Bronchial epithelial cell (primary cell): ENCODE measurements at regions not wholly inside any gene's neighbourhood (a gene's known extent, or its start where the extent isn't known, plus 50 kb on each side); places are given as distances from the start of the nearest gene placed in this dataset.

ENCODE experiments used
- DNase-seq: peaks from one replicate; pipeline ENCODE4 v3.0.0-alpha.2; 2010; ENCODE audit warnings: low read depth
- FAIRE-seq: peaks from 2 replicates; lab custom pipeline; 2011; peaks lifted over from hg19 to GRCh38; lab: Jason Lieb, UNC
- H3K27me3 ChIP-seq: 2 replicates; pipeline ENCODE4 v1.5.1; 2011; ENCODE audit warnings: low read length; ENCODE audit not compliant: control insufficient read depth, insufficient read depth
- H3K36me3 ChIP-seq: 2 replicates; pipeline ENCODE4 v1.5.1; 2011; ENCODE audit warnings: low read length; ENCODE audit not compliant: control insufficient read depth, insufficient read depth
- H3K4me3 ChIP-seq: 2 replicates; pipeline ENCODE4 v1.5.1; 2011; ENCODE audit warnings: mild to moderate bottlenecking, low read depth, low read length, control low read depth
- CTCF ChIP-seq: IDR thresholded peaks from 2 replicates; pipeline ENCODE4 v1.5.1; 2011; ENCODE audit warnings: mild to moderate bottlenecking, moderate library complexity, low read length, control low read depth, inconsistent platforms; ENCODE audit not compliant: insufficient read depth, severe bottlenecking

- FAIRE-seq: no peak
- Histone ChIP-seq H3K4me3 (no peak overlapping the region), H3K36me3 (no peaks in the 10 kb centered on the region), H3K27me3 (no peaks in the 10 kb centered on the region)
- DNase-seq: no peak
- TF ChIP-seq CTCF: no peak
Observed at GRCh38 chr1:241419986-241420385, 63.0 kb upstream of the RGS7 start.

- no peak for TF ChIP-seq CTCF
- Histone ChIP-seq H3K27me3 (no peaks in the 10 kb centered on the region), H3K36me3 (no peaks in the 10 kb centered on the region), H3K4me3 (no peak overlapping the region)
- DNase-seq (no peak), FAIRE-seq (no peak)
Observed at GRCh38 chr1:241417258-241417657, 60.3 kb upstream of the RGS7 start.

GRCh38 chr1:241413974-241414373 lies 57.0 kb upstream of the RGS7 start:
- no peak for FAIRE-seq
- H3K36me3 ChIP-seq: no peaks in the 10 kb centered on the region
- DNase-seq: no peak
- no peaks in the 10 kb centered on the region for H3K27me3 ChIP-seq
- no peak for TF ChIP-seq CTCF
- no peak overlapping the region for H3K4me3 ChIP-seq

- no peak for DNase-seq
- no peaks in the 10 kb centered on the region for H3K27me3 ChIP-seq
- no peak overlapping the region for H3K4me3 ChIP-seq
- TF ChIP-seq CTCF: no peak
- no peaks in the 10 kb centered on the region for H3K36me3 ChIP-seq
- no peak for FAIRE-seq
Observed at GRCh38 chr1:241413386-241413785, 56.4 kb upstream of the RGS7 start.

- DNase-seq (no peak), FAIRE-seq (no peak)
- Histone ChIP-seq H3K4me3 (no peak overlapping the region), H3K27me3 (no peaks in the 10 kb centered on the region), H3K36me3 (no peaks in the 10 kb centered on the region)
- TF ChIP-seq CTCF: no peak
Observed at GRCh38 chr1:241412646-241413045, 55.6 kb upstream of the RGS7 start.

- FAIRE-seq (no peak), DNase-seq (no peak)
- TF ChIP-seq CTCF: no peak
- Histone ChIP-seq H3K4me3 (no peak overlapping the region), H3K27me3 (no peaks in the 10 kb centered on the region), H3K36me3 (no peaks in the 10 kb centered on the region)
Observed at GRCh38 chr1:241411776-241412338, 54.9 kb upstream of the RGS7 start.
